Astrocyte of the cerebellum (primary cell): ENCODE measurements at regions not wholly inside any gene's neighbourhood (a gene's known extent, or its start where the extent isn't known, plus 50 kb on each side); places are given as distances from the start of the nearest gene placed in this dataset.

ENCODE experiments used
- DNase-seq: peaks from one replicate; pipeline ENCODE4 v3.0.0-alpha.2; 2011; ENCODE audit warnings: low read depth
- H3K4me3 ChIP-seq: 2 replicates; pipeline ENCODE4 v1.5.1; 2011; ENCODE audit warnings: mild to moderate bottlenecking, low read depth, low read length, moderate library complexity
- CTCF ChIP-seq: IDR thresholded peaks from 2 replicates; pipeline ENCODE4 v1.5.1; 2012; ENCODE audit warnings: low read length, low read depth, moderate library complexity, mild to moderate bottlenecking; ENCODE audit errors: missing control alignments
- in situ Hi-C: cut with HindIII; loops from 2 replicates; pipeline ENCODE4 v1.10.0; 2017; ENCODE audit warnings: low sequenced_read_pairs

GRCh38 chr2:34570266-34570872 lies 971.3 kb upstream of the FAM98A start:
- no peak overlapping the region for H3K4me3 ChIP-seq
- peak; percentile 1 for DNase-seq
- peak; percentile 31 for TF ChIP-seq CTCF
- in situ Hi-C loops: no loop called here

- peak; percentile 0 for DNase-seq
- no peak overlapping the region for H3K4me3 ChIP-seq
- in situ Hi-C loops: no loop called here
- TF ChIP-seq CTCF: no peak
These were observed 968.0 kb upstream of the FAM98A start for GRCh38 chr2:34567128-34567527.

- no peak for TF ChIP-seq CTCF
- in situ Hi-C loops: no loop called here
- no peak overlapping the region for H3K4me3 ChIP-seq
- DNase-seq: no peak
These were observed 953.2 kb upstream of the FAM98A start for GRCh38 chr2:34552337-34552736.

GRCh38 chr2:34549710-34550345 lies 950.7 kb upstream of the FAM98A start:
- no peak overlapping the region for H3K4me3 ChIP-seq
- TF ChIP-seq CTCF: no peak
- DNase-seq: no peak
- in situ Hi-C loops: no loop called here

- in situ Hi-C loops: no loop called here
These were observed 948.8 kb upstream of the FAM98A start for GRCh38 chr2:34547900-34548299.

GRCh38 chr2:34547340-34547739 lies 948.2 kb upstream of the FAM98A start:
- no peak for DNase-seq
- in situ Hi-C loops: no loop called here
- TF ChIP-seq CTCF: no peak
- no peak overlapping the region for H3K4me3 ChIP-seq

More at GRCh38 chr2:34547900-34548299, 948.8 kb upstream of the FAM98A start:
- H3K4me3 ChIP-seq: no peak overlapping the region
- DNase-seq: no peak
- no peak for TF ChIP-seq CTCF
